Caki2 (cell line): ENCODE measurements at regions not wholly inside any gene's neighbourhood (a gene's known extent, or its start where the extent isn't known, plus 50 kb on each side); places are given as distances from the start of the nearest gene placed in this dataset.

Source experiments
- DNase-seq: peaks from one replicate; pipeline ENCODE4 v3.0.0-alpha.2; 2015; ENCODE audit warnings: low read depth
- in situ Hi-C: cut with HindIII; loops from 2 replicates; pipeline ENCODE4 v1.10.0; 2016; ENCODE audit warnings: low sequenced_read_pairs, low pct_unique_long_range_greater_than_20kb, mixed read lengths

- in situ Hi-C loops, result no loop called here
Observed at GRCh38 chr13:64069892-64070291, 2654.2 kb upstream of the PCDH20 start.

GRCh38 chr13:64066711-64067110 lies 2651.1 kb upstream of the PCDH20 start:
- DNase-seq, result no peak
- in situ Hi-C loops, result no loop called here

More at GRCh38 chr13:64069892-64070291, 2654.2 kb upstream of the PCDH20 start:
- DNase-seq, result no peak

DNA sequence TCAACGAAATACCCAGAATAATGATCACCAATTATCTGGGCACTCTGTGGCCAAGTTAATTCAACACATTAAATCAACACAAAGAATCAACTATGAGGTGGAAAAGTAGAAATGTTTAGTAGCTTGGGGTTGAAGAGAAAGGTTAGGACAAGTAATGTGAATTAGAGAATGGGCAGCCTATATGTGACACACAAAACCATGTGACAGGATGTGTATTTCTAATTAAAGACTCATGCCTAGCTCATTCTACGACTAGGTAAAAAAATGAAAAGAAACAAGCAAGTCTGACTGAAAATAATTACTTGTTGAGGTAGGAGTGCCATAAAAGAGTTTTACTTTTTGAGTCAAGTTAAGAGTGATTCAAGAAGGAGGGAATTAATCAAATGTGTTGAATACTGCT lies 2646.0 kb upstream of the PCDH20 start:
- in situ Hi-C loops, result no loop called here
- no peak for DNase-seq

GRCh38 chr13:64057372-64058020 lies 2641.8 kb upstream of the PCDH20 start:
- no peak for DNase-seq

DNA sequence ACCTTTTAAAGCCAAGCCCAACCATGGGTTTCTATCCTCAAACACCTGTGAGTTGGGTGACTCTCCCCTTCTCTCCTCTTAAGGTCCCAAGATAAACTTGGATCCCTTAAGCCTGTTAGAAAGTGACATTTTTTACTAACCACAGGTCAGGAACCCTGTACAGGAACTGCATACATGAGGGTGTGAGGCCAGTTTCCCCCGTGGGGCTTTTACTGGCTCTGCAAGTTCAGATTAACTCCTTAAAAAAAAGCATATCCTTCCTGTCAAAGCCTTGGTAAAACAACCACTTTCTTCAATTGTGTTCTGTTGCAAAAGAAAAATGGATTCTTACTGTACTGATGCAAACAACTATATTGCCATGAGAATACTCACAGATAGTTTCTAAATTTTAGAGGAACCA lies 2638.7 kb upstream of the PCDH20 start:
- in situ Hi-C loops, result no loop called here
- no peak for DNase-seq

More at GRCh38 chr13:64057372-64058020, 2641.8 kb upstream of the PCDH20 start:
- in situ Hi-C loops, result no loop called here

GRCh38 chr13:64052521-64052920 lies 2636.9 kb upstream of the PCDH20 start:
- in situ Hi-C loops, result no loop called here
- no peak for DNase-seq

GRCh38 chr13:64051278-64051677 lies 2635.6 kb upstream of the PCDH20 start:
- no peak for DNase-seq
- in situ Hi-C loops, result no loop called here

GRCh38 chr13:64041296-64041695 lies 2625.6 kb upstream of the PCDH20 start:
- in situ Hi-C loops, result no loop called here
- DNase-seq, result no peak

GRCh38 chr13:64033921-64034320 lies 2618.3 kb upstream of the PCDH20 start:
- DNase-seq, result no peak
- in situ Hi-C loops, result no loop called here

DNA sequence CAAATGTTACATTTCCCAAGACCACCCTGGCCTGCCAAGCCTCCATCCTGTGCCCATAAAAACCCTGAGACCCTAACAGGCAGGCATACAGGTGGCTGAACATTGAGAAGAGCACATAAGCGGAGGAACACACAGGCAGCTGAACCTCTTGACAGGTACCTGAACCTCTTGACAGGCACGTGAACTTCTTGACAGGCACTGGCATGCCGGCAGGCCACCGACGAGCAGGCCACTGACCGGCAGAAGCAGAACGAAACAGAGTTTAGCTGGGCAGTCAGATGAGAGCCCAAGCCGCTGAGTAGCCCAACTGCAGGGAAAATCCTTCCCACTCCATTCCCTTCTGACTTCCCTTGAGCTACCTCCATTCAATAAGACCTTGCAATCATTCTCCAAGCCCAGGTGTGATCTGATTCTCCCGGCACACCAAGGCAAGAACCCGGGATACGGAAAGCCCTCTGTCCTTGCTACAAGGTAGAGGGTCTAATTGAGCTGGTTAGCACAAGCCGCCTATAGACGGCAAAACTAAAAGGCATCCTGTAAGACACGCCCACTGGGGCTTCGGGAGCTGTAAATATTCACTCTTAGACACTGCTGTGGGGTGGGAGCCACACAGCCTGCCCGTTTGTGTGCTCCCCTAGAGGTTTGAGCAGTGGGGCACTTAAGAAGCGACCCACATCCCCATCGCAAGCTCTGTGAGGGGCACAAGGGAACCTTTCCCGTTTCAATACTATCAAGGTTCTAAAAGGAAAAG lies 2613.9 kb upstream of the PCDH20 start:
- no peak for DNase-seq

GRCh38 chr13:64028551-64028950 lies 2612.9 kb upstream of the PCDH20 start:
- no peak for DNase-seq
- in situ Hi-C loops, result no loop called here

More for the DNA sequence above, 2613.9 kb upstream of the PCDH20 start:
- in situ Hi-C loops, result no loop called here

DNA sequence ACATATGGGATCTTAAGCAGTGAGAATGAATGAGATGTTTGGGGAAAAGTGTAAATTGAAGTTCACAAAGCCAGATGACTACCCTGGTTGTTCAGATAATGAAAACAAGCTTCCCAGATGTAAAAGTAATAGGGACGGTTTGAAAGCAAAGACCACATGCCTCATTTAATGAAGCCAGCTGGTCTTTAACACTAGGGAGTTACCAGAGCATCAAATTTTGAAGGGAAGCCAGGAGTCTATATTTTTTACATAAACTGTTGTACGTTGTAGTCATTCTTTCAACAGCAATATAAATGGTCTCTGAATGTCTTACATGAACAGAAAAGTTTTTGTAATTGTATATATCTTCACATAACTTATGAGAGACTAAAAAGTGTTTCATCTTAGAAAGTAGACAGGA lies 2604.5 kb upstream of the PCDH20 start:
- in situ Hi-C loops, result no loop called here
- no peak for DNase-seq

- in situ Hi-C loops, result no loop called here
- DNase-seq, result no peak
Observed at GRCh38 chr13:64007339-64007738, 2591.7 kb upstream of the PCDH20 start.

DNA sequence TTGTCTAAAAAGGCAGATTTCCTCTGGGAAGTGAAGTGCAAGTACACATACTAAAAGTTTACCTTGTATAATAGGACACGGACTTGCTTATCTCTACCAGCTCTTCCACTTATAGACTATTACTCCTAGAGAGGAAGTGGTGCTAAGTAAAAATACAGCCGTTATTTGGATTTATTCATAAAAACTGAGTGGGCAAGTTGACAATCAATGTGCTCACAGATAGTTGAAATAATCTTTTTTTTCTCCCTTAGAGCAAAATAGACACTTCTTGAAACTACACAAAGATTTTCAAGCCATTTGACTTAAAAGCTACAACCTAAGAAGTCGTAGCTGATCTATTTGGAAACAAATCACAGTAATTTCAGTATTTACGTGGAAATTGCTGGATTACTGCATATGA lies 2584.7 kb upstream of the PCDH20 start:
- in situ Hi-C loops, result no loop called here
- DNase-seq, result no peak

- in situ Hi-C loops, result no loop called here
- DNase-seq, result no peak
Observed at GRCh38 chr13:63999614-64000305, 2584.1 kb upstream of the PCDH20 start.

GRCh38 chr13:63983366-63983765 lies 2567.7 kb upstream of the PCDH20 start:
- in situ Hi-C loops, result no loop called here
- DNase-seq, result no peak

GRCh38 chr13:63979951-63980350 lies 2564.3 kb upstream of the PCDH20 start:
- DNase-seq, result no peak
- in situ Hi-C loops, result no loop called here

DNA sequence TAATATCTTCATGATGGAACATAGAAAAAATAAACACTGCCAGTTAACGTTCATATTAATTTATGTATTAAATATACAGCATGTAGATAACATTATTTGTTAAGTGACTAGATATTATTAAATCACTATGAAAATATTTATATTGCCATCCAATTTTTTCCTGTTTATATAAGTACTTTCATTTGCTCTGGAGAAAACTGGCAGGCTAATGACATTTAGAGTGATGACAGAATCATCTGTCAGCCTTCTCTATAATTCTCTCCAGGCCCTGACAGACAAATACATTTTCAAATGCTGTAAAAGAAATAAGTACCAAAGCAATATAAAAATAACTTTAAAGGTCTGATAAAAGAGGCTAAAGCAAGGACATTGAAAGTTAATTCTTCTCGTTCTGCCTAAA lies 2556.7 kb upstream of the PCDH20 start:
- DNase-seq, result no peak
- in situ Hi-C loops, result no loop called here

- no peak for DNase-seq
- in situ Hi-C loops, result no loop called here
Observed at GRCh38 chr13:63954683-63955082, 2539.0 kb upstream of the PCDH20 start.
